8988T (cell line): ENCODE measurements at regions not wholly inside any gene's neighbourhood (a gene's known extent, or its start where the extent isn't known, plus 50 kb on each side); places are given as distances from the start of the nearest gene placed in this dataset.
"Not testable (repeated sequence)": the region's sequence is repeated elsewhere in the genome, so short reads cannot be mapped to it uniquely, and the experiment has no call there.

Experiments used
- DNase-seq: peaks from one replicate; pipeline ENCODE4 v3.0.0; 2011

- no peak for DNase-seq
Measured at GRCh38 chr1:228825041-228825440, 89.8 kb downstream of the RHOU start.

DNA sequence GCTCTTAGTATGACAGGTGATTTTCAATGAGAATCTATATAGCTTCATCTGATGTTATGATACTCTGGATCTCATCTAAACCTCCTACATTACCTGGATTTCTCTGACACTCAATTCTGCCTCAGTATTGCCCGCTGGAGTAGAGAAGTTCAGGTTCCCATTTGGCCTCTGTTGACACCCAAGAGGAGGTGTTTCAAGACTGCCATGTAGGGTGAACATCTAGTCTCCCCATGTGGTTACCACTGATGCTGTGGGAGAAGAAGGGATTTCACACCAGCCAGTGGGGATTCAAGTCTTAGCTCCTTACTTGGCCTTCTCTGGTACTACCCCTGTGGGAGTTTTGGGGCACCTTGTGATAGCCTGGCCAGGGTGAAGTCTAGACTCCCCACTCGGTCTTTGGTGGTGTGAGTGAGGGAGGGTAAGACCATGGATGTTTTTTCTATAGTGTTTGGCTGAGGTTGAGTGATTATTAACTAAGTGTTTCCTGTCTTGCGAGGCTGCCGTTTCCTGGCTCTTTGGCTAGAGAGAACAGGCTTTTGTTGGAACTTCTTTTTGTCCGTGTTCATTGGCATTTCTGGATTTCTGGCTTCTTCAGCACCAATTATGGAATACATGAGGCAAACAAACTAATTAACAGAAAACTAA lies 90.7 kb downstream of the RHOU start:
- DNase-seq: no peak

DNA sequence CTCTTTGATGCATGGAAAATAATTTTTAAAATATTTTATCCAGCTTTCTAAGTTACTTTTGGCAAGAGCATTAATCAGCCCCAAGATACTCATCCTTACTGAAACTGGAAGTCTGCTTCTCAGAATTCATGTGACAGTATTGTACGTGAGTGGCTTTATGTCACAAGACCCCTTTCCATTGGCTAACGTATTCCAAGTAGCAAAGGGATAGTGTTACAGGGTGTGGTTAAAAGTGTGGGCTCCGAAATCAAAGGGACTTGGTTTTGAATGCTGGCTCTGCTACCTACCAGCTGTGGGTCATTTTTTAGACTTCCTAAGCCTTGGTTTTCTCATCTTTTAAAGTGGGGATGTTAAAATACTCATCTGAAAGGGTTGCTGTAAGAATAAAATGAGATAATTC lies 91.7 kb downstream of the RHOU start:
- DNase-seq: no peak

GRCh38 chr1:228828151-228828550 lies 92.9 kb downstream of the RHOU start:
- no peak for DNase-seq

DNA sequence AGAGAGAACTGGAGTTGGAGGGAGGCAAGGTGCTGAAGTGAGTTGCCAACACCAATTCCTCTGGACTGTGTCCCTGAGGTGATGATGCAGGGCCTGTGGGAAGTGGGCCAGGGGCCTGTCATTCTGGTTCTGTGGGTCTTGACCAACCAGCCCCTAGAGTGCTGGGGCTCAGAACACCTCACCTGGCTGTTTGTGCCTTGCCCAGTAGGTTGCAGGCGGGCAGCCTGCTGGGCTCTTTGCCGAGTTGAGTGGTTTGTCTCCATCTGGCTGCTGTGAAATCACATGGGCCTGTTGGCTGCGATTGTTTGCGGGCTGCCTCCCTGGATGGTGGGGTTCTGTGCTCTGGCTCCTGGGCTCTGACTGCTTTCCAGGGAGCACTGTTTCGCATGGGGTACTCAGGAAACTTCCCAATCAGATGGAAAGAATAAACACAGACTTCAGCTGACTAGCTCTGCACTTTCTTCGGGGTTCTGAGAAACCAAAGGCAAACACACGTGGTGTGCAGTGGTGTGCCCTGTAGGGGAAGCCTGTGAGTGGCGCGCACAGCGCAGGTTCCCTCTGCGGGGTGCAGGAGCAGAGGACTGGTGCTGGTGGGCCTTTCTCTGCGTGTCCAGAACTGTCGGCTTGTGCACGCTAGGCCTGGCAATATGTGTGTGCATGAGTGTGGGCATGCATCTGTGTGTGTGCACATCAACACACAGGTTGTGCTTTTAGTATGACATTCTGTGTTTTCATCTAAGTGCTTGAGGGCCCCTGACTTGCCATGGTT lies 95.1 kb downstream of the RHOU start:
- DNase-seq: no peak

GRCh38 chr1:228830954-228831481 lies 95.7 kb downstream of the RHOU start:
- DNase-seq: no peak

DNA sequence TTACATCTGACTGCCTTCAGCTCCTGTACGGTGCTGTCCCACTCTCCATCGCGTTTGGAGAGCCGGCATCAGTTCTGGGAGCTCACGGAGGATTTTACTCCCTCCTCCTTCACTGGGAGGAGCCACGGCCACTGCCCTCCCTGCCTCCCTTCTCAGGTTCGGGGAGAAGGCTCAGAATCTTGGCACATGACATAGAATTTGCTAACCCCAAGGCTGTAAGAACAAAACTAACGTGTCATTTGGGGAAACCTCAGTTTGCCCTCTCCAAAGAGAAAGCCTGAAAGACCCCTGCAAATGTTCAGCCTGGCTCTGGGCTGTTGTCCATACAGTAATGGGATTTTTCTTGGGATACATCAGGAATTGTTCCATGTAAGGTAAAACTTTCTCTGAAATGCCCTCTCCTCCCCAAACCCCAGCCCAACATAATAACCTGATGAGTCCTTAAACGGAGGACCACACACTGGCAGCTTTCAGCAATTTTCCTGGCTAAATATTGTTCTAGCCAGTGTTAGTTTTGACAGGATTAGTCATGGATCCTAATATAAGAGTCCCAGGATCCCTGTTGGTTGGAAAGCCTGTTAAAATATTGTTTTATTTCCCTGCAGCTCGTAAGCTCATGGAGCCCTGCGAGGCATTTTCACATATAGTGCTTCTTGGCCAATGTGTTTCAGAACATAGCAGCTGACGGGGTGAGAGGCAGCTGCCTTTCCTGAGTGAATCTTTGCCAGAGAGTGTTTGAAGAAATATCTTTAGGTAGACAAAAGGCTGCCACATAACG lies 98.8 kb downstream of the RHOU start:
- no peak for DNase-seq

- DNase-seq: no peak
Measured at GRCh38 chr1:228835456-228835855, 100.2 kb downstream of the RHOU start.

DNA sequence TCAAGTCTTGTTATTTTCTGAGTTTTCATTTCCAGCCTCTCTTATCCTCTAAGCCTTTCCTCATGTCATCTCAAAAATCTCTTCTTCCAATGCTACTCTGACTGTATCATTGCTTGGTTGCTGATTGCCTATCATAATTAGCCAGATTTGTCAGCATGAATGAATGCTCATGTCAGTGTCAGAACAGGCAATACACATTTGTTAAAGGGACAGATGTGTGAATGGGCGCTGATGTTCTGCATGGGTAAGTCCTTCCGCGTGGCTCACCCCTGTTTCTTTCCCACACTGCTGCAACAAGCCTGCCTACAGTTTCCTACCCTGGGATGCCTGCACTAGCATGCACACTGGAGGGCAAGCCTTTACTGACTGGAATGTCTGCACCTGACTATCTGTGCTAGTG lies 100.6 kb downstream of the RHOU start:
- no peak for DNase-seq

DNA sequence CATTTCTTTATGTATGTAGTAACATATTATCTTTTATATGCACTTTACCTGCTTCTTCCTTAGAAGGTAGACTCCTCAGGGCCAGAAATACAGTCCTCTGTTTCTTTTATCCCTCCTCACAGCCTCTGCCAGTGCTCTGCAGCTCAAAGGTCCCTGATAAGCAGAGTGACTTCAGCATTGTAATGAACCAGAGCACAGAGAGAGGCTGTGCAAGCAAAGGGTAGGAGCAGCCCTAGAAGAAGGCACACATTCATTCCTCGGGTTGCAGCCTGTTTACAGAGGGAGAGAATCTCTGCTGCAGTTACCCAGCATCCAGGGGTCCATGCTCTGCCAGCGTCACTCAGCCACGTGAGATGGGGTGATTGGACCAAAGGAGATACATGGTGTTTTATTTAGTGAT lies 101.1 kb downstream of the RHOU start:
- DNase-seq: no peak

DNA sequence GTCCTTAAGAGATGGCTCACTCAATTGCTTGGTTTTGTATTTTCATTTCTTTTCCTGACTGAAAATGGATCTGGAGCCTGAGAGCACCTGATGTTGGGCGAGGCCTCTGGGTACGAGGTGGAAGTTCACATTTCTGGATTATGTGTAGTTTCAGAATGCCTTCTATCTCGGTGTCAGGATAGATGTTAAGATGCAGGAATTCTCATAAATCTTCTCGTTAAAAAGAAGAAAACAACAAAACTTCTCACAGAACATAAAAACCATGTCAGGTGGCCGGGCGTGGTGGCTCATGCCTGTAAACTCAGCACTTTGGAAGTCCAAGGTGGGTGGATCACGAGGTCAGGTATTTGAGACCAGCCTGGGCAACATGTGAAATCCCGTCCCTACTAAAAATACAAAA lies 101.8 kb downstream of the RHOU start:
- no peak for DNase-seq

DNA sequence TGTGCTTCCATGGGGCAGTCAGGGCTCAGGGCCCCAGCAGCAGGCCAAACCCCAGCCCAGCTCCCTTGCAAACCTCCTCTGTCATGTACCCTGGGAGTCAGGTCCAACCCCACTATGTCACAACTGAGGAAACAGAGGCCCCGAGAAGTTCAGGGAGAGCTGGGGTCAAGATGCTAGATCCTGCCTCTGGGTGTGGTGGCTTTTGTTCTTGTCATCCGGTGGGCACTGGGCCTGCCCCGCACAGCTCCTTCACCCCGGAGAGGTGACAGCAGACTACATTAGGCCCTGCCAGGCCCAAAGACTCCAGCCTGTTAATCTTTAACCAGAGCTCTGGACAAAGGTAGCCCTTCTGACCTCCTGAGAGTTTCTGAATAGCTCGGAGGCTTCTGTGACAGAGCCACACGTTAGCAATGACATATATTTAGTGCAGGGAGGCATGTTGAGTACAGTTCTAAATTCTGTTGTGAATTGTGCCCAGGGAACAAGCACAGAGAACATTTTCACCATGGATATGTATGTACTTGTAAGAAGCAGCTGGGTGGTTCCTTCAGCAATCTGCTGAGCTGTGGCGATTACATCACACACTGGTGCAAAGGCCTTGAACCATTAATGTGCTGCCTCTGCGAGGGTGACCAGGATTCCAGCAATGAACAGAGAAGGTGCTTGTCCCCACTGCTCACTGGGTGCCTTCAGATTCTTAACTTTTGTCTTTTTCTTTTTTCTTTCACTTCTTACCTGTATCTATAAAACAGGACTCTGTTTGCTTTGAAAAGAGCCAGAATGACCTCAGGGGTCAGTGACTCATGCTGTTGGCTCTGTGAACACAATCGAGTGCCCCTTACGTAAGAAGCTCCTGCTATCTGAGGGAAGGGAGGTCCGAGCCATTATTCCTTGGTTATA lies 102.8 kb downstream of the RHOU start:
- no peak for DNase-seq

- no peak for DNase-seq
Measured at GRCh38 chr1:228838717-228839500, 103.6 kb downstream of the RHOU start.

GRCh38 chr1:228839656-228840055 lies 104.4 kb downstream of the RHOU start:
- no peak for DNase-seq

- DNase-seq: no peak
Measured at GRCh38 chr1:228841632-228842031, 106.4 kb downstream of the RHOU start.

DNA sequence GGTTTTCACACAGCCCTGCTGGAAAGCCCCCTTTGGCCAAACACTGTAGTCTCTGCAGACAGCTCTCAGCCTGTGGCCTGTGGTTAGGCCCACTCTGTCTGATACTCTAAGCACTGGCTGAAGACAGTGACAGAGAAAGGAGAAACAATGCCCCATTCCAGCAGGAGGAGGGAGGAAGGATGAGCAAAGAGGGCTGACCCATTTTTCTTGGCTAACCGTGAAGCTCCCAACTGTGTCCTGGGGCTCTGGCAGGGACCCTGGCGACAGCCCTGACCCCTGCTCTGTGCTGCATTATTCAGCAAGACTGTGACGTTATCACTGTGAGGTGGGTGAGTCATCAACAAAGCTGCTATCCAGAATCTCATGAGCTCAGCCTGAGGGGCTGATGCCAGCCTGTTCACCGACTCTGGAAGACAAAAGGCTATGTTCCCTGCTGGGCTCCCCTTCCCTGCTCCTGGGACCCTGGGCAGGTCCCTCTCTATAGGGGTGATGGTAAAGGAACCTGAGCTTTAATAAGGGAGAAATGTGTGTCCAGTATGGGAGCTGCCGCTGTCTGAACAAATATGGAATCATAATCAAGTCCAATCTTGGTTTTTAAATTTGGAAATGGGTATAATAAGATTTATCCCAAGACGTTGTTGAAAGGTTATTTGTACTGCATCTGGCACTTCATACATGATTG lies 107.0 kb downstream of the RHOU start:
- DNase-seq: no peak

- no peak for DNase-seq
Measured at GRCh38 chr1:228845101-228845500, 109.8 kb downstream of the RHOU start.

GRCh38 chr1:228846952-228847351 lies 111.7 kb downstream of the RHOU start:
- DNase-seq: no peak

DNA sequence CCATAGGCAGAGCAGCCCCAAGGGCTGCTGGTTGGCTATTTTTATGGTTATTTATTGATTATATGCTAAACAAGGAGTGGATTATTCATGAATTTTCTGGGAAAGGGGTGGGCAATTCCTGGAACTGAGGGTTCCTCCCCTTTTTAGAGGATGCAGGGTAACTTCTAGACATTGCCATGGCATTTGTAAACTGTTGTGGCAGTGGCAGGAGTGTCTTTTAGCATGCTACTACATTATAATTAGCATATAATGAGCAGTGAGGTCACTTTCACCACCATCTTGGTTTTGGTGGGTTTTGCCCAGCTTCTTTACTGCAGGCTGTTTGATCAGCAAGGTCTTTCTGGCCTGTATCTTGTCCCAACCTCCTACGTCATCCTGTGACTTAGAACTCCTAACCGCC lies 112.2 kb downstream of the RHOU start:
- DNase-seq: not testable (repeated sequence)

GRCh38 chr1:228848406-228848805 lies 113.1 kb downstream of the RHOU start:
- DNase-seq: no peak

- DNase-seq: no peak
Measured at GRCh38 chr1:228849011-228849541, 113.8 kb downstream of the RHOU start.
